ENCODE measurements at regions not wholly inside any gene's neighbourhood (a gene's known extent, or its start where the extent isn't known, plus 50 kb on each side); places are given as distances from the start of the nearest gene placed in this dataset.

- FAIRE-seq, result no peak
Observed at GRCh38 chr22:47781024-47781423, 1018.6 kb downstream of the TBC1D22A start.

GRCh38 chr22:47780281-47780875 lies 1017.9 kb downstream of the TBC1D22A start:
- no peak for FAIRE-seq
- no peak for DNase-seq (ENCODE audit: low spot score)

More at GRCh38 chr22:47781024-47781423, 1018.6 kb downstream of the TBC1D22A start:
- DNase-seq (ENCODE audit: low spot score), result no peak

- DNase-seq (ENCODE audit: low spot score) (no peak), FAIRE-seq (no peak)
Observed at GRCh38 chr22:47779474-47779873, 1017.0 kb downstream of the TBC1D22A start.

GRCh38 chr22:47778160-47778658 lies 1015.8 kb downstream of the TBC1D22A start:
- DNase-seq (ENCODE audit: low spot score) (no peak), FAIRE-seq (no peak)

GRCh38 chr22:47777426-47777825 lies 1015.0 kb downstream of the TBC1D22A start:
- FAIRE-seq, result no peak
- DNase-seq (ENCODE audit: low spot score), result no peak

GRCh38 chr22:47776329-47776728 lies 1013.9 kb downstream of the TBC1D22A start:
- FAIRE-seq, result no peak
- no peak for DNase-seq (ENCODE audit: low spot score)

GRCh38 chr22:47775686-47776085 lies 1013.2 kb downstream of the TBC1D22A start:
- no peak for DNase-seq (ENCODE audit: low spot score)
- no peak for FAIRE-seq

- no peak for DNase-seq (ENCODE audit: low spot score)
- no peak for FAIRE-seq
Observed at GRCh38 chr22:47775191-47775590, 1012.7 kb downstream of the TBC1D22A start.

- no peak for FAIRE-seq
- no peak for DNase-seq (ENCODE audit: low spot score)
Observed at GRCh38 chr22:47773635-47774034, 1011.2 kb downstream of the TBC1D22A start.

GRCh38 chr22:47772864-47773263 lies 1010.4 kb downstream of the TBC1D22A start:
- FAIRE-seq, result no peak

GRCh38 chr22:47769652-47770051 lies 1007.2 kb downstream of the TBC1D22A start:
- no peak for FAIRE-seq
- no peak for DNase-seq (ENCODE audit: low spot score)

More at GRCh38 chr22:47772864-47773263, 1010.4 kb downstream of the TBC1D22A start:
- DNase-seq (ENCODE audit: low spot score), result no peak

- FAIRE-seq (no peak), DNase-seq (ENCODE audit: low spot score) (no peak)
Observed at GRCh38 chr22:47768027-47768426, 1005.6 kb downstream of the TBC1D22A start.

- FAIRE-seq (no peak), DNase-seq (ENCODE audit: low spot score) (no peak)
Observed at GRCh38 chr22:47767403-47767802, 1005.0 kb downstream of the TBC1D22A start.

- FAIRE-seq, result no peak
- no peak for DNase-seq (ENCODE audit: low spot score)
Observed at GRCh38 chr22:47765757-47766156, 1003.3 kb downstream of the TBC1D22A start.

- DNase-seq (ENCODE audit: low spot score) (no peak), FAIRE-seq (no peak)
Observed at GRCh38 chr22:47762141-47762540, 999.7 kb downstream of the TBC1D22A start.

- no peak for DNase-seq (ENCODE audit: low spot score)
- no peak for FAIRE-seq
Observed at GRCh38 chr22:47759909-47760308, 997.5 kb downstream of the TBC1D22A start.

GRCh38 chr22:47757741-47758140 lies 995.3 kb downstream of the TBC1D22A start:
- DNase-seq (ENCODE audit: low spot score) (no peak), FAIRE-seq (no peak)

GRCh38 chr22:47750086-47750485 lies 987.6 kb downstream of the TBC1D22A start:
- DNase-seq (ENCODE audit: low spot score) (no peak), FAIRE-seq (no peak)

GRCh38 chr22:47748957-47749356 lies 986.5 kb downstream of the TBC1D22A start:
- no peak for FAIRE-seq
- DNase-seq (ENCODE audit: low spot score), result no peak

- DNase-seq (ENCODE audit: low spot score) (no peak), FAIRE-seq (no peak)
Observed at GRCh38 chr22:47748271-47748670, 985.8 kb downstream of the TBC1D22A start.

- no peak for FAIRE-seq
- no peak for DNase-seq (ENCODE audit: low spot score)
Observed at GRCh38 chr22:47740109-47740805, 977.8 kb downstream of the TBC1D22A start.

- no peak for DNase-seq (ENCODE audit: low spot score)
- FAIRE-seq, result no peak
Observed at GRCh38 chr22:47739291-47740015, 977.0 kb downstream of the TBC1D22A start.

Data from RCC 7860 (cell line).